ENCODE measurements at regions not wholly inside any gene's neighbourhood (a gene's known extent, or its start where the extent isn't known, plus 50 kb on each side); places are given as distances from the start of the nearest gene placed in this dataset.
"Not testable (repeated sequence)": the region's sequence is repeated elsewhere in the genome, so short reads cannot be mapped to it uniquely, and the experiment has no call there.

DNA sequence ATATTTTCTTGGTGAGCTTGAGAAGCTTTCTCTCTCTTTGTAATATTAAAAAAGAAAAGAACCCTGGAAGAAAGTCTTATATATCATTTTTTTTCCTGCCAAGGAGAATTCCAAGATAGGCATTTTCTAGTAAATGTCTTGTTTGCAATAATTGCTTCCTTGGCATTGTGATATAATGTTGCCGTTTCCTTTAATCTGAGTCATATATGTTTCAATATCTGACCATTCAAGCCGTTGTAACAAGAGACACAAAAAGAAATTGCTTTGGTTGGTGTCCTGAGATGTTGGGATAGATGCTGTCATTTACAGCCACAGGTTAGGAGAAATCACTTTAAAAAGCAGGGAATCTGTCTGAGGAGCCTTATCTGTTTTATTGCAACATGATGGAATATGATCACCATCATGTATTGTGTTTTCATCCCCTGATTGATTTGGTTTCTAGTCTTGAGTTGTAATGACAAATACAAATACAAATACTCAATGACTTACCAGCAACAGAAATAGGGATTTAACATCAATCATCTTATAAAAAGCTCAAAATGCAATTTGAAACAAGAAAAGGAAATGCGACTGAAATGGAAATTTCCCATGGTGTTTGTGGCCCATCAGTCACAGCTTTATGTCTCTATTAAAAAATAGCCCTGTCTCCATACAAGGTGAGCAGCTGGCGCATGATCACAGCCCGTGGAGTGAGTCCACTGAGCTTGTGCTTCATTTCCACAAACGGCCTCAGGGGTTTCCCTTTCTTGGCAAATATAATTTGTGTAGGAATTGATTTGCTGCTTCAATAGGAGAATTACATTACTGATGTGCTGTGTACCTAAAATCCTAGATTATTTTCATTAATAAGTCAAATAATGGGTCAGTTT lies 250.1 kb upstream of the TRPC7 start:
- no peak for DNase-seq

- DNase-seq = no peak
These were observed 247.9 kb upstream of the TRPC7 start for GRCh38 chr5:136613230-136613629.

GRCh38 chr5:136605638-136606037 lies 240.3 kb upstream of the TRPC7 start:
- DNase-seq = no peak

DNA sequence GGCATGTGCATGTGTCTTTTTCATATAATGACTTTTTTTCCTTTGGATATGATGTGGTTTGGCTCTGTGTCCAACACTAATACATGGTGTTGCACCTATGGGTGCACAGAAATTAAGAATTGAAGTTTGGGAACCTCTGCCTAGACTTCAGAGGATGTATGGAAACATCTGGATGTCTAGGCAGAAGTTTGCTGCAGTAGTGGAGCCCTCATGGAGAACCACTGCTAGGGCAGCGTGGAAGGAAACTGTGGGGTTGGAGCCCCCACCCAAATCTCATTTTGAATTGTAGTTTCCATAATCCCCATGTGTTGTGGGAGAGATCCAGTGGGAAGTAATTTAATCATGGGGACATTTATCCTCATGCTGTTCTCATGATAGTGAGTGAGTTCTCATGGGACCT lies 235.0 kb upstream of the TRPC7 start:
- no peak for DNase-seq

DNA sequence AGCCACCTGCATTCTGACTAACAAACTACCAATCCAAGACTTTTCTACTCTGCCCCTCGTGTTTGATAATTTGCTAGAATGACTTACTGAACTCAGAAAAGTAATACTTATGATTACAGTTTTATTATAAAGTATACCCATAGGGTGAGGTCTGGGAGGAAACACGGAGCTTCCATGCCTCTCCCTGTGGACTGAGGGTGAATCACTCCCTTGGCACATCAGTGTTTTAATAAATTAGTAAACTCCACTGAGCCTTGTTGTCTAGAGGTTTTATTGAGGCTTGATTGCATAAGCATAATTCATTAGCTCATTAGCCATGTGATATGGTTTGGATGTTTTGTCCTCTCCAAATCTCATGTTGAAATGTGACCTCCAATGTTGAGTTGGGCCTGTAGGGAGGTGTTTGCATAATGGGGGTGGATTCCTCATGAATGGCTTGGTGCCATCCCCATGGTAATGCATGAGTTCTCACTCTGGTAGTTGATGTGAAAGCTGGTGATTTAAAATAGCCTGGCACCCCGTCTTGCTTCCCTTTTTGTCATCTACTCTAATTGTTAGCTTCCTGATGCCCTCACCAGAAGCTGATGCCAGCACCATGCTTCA lies 233.6 kb upstream of the TRPC7 start:
- no peak for DNase-seq

- DNase-seq = no peak
These were observed 229.1 kb upstream of the TRPC7 start for GRCh38 chr5:136594416-136594815.

GRCh38 chr5:136590581-136590980 lies 225.2 kb upstream of the TRPC7 start:
- DNase-seq = no peak

DNA sequence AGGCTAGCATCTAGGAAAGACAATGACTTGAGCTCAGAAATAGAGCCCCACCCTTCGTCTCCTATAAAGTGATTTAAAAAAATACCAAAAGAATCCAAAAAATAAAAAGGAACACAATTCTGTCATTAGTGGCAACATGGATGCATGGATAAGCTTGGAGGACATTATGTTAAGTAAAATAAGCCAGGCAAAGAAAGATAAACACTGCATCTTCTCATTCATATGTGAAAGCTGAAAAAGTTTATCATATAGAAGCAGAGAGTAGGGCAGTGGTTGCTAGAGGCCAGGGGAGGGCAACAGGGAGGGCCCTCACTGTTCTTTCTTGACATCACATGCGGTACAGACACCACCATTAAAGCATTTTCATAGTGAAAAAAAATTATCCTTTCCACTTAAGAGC lies 220.9 kb upstream of the TRPC7 start:
- DNase-seq = no peak

GRCh38 chr5:136584474-136584873 lies 219.1 kb upstream of the TRPC7 start:
- DNase-seq = no peak

- DNase-seq = no peak
These were observed 213.9 kb upstream of the TRPC7 start for GRCh38 chr5:136579238-136579637.

DNA sequence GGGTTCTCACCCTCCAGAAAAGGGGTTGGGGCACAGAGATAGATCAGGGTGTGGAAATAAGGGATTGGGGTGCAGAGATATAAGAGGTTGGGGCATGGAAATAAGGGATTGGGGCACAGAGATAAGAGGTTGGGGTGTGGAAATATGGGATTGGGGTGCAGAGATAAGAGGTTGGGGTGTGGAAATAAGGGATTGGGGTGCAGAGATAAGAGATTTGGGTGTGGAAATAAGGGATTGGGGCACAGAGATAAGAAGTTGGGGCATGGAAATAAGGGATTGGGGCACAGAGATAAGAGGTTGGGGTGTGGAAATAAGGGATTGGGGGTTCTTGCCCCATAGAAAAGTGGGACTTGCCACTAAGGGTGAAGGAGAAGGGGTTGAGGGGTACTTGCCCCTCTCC lies 204.5 kb upstream of the TRPC7 start:
- not testable (repeated sequence) for DNase-seq

- DNase-seq = not testable (repeated sequence)
These were observed 200.1 kb upstream of the TRPC7 start for GRCh38 chr5:136565457-136565856.

- DNase-seq = not testable (repeated sequence)
These were observed 199.7 kb upstream of the TRPC7 start for GRCh38 chr5:136565050-136565449.

- not testable (repeated sequence) for DNase-seq
These were observed 199.1 kb upstream of the TRPC7 start for GRCh38 chr5:136564431-136564830.

GRCh38 chr5:136563489-136563888 lies 198.1 kb upstream of the TRPC7 start:
- no peak for DNase-seq

DNA sequence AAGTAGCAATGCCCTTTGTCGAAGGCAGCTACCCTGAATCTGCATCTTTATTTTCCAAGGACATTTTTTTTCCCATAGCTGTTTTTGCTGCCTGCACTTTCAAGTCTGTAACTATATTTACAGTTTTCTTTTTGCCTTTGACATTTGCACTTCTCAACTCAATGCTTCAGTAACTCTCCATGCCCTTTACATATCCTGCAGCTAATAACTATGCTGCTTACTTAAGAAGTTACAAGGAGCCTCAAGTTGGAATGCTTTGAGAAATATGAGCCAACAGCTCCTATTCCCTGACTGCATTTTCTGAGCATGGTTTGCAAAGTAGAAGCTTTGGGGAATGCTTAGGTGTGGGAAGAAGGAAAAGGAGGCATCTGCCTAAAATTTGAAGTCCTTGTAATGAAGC lies 194.8 kb upstream of the TRPC7 start:
- DNase-seq = no peak

- DNase-seq = no peak
These were observed 194.3 kb upstream of the TRPC7 start for GRCh38 chr5:136559651-136560050.

GRCh38 chr5:136547096-136547495 lies 181.8 kb upstream of the TRPC7 start:
- DNase-seq = not testable (repeated sequence)

- not testable (repeated sequence) for DNase-seq
These were observed 181.1 kb upstream of the TRPC7 start for GRCh38 chr5:136546441-136546840.

- DNase-seq = not testable (repeated sequence)
These were observed 179.7 kb upstream of the TRPC7 start for GRCh38 chr5:136545031-136545430.

DNA sequence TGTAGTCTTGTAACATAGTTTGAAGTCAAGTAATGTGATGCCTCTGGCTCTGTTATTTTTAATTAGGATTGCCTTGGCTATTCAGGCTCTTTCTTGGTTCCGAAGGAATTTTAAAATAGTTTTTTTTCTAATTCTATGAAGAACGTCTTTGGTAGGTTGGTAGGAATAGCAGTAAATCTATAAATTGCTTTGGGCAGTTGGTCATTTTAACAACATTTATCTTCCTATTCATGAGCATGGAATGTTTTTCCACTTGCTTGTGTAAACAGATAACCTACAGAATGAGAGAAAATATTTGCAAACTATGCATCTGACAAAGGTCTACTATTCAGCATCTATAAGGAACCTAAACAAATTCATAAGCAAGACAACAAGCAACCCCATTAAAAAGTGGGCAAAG lies 173.2 kb upstream of the TRPC7 start:
- no peak for DNase-seq

GRCh38 chr5:136529081-136529480 lies 163.7 kb upstream of the TRPC7 start:
- no peak for DNase-seq

- DNase-seq = no peak
These were observed 163.2 kb upstream of the TRPC7 start for GRCh38 chr5:136528481-136529030.

GRCh38 chr5:136527311-136527710 lies 162.0 kb upstream of the TRPC7 start:
- no peak for DNase-seq

Measured in activated gamma-delta T cell treated with Interleukin-2 at 50 U/mL for 16 hours (primary cell).